H1 (cell line): ENCODE measurements at regions not wholly inside any gene's neighbourhood (a gene's known extent, or its start where the extent isn't known, plus 50 kb on each side); places are given as distances from the start of the nearest gene placed in this dataset.

Experiments used
- CTCF ChIA-PET: fragments of 300-600 bp; sonication (Branson Sonifier 250); formaldehyde crosslinking; loops from one replicate; lab custom pipeline; 2021; ENCODE audit not compliant: partially characterized antibody; lab: Charles Lee
- POLR2A ChIA-PET: fragments of 300-600 bp; sonication (Branson Sonifier 250); formaldehyde crosslinking; loops from one replicate; lab custom pipeline; 2021; ENCODE audit warnings: inconsistent platforms; ENCODE audit not compliant: partially characterized antibody; lab: Charles Lee
- DNase-seq, 2 experiments: peaks; one replicate each; pipeline versions ENCODE4 v3.0.0 to v3.0.0-alpha.2; 2010 to 2022; ENCODE audit warnings: low spot score in 2 of 2, low read depth in 1 of 2, mixed read lengths in 1 of 2
- FAIRE-seq: peaks from 2 replicates; lab custom pipeline; 2011; peaks lifted over from hg19 to GRCh38; lab: Jason Lieb, UNC
- H2AFZ ChIP-seq: 2 replicates; pipeline ENCODE4 v1.8.1; 2012; ENCODE audit warnings: low read length, inconsistent platforms
- H2AK5ac ChIP-seq: 2 replicates; pipeline ENCODE4 v1.6.1; 2013; ENCODE audit warnings: low read depth, low read length
- H2BK120ac ChIP-seq: replicated peaks from 2 replicates; pipeline ENCODE3; 2013; ENCODE audit warnings: low read depth, low read length, inconsistent platforms
- H2BK12ac ChIP-seq: 2 replicates; pipeline ENCODE4 v1.6.1; 2013; ENCODE audit warnings: low read depth, low read length
- H2BK15ac ChIP-seq: 2 replicates; pipeline ENCODE4 v1.6.1; 2013; ENCODE audit warnings: low read length
- H2BK20ac ChIP-seq: 2 replicates; pipeline ENCODE4 v1.6.1; 2013; ENCODE audit warnings: low read length
- H2BK5ac ChIP-seq: 2 replicates; pipeline ENCODE4 v1.6.1; 2013; ENCODE audit warnings: low read depth, low read length
- H3K14ac ChIP-seq: 2 replicates; pipeline ENCODE4 v1.6.1; 2013; ENCODE audit warnings: inconsistent platforms; ENCODE audit not compliant: insufficient read length
- H3K18ac ChIP-seq: 2 replicates; pipeline ENCODE4 v1.6.1; 2013; ENCODE audit warnings: low read length; ENCODE audit errors: extremely low read depth
- H3K23ac ChIP-seq: 2 replicates; pipeline ENCODE4 v1.6.1; 2013; ENCODE audit warnings: inconsistent platforms; ENCODE audit not compliant: insufficient read length
- H3K23me2 ChIP-seq: 2 replicates; pipeline ENCODE4 v1.6.1; 2013; ENCODE audit warnings: low read depth, low read length
- H3K27ac ChIP-seq: 2 replicates; pipeline ENCODE4 v1.6.1; 2011; ENCODE audit warnings: low read depth, low read length, inconsistent platforms
- H3K27me3 ChIP-seq, 4 experiments: replicated peaks in 1 of 4; 1 replicate in 1 of 4; 2 replicates in 3 of 4; pipeline versions ENCODE4 v1.6.1 to v1.8.1; 2011 to 2013; ENCODE audit warnings: low read length in 3 of 4, mild to moderate bottlenecking in 3 of 4, inconsistent platforms in 2 of 4, mixed read lengths in 2 of 4, moderate library complexity in 1 of 4; ENCODE audit not compliant: control insufficient read depth in 3 of 4, insufficient read depth in 3 of 4; ENCODE audit errors: extremely low read depth in 1 of 4
- H3K36me3 ChIP-seq, 4 experiments: 2 replicates each; pipeline versions ENCODE4 v1.6.1 to v1.8.1; 2011 to 2013; ENCODE audit warnings: mild to moderate bottlenecking in 4 of 4, low read length in 3 of 4, moderate library complexity in 2 of 4, control low read depth in 1 of 4, inconsistent platforms in 1 of 4; ENCODE audit not compliant: insufficient read depth in 4 of 4, control insufficient read depth in 2 of 4
- H3K4ac ChIP-seq: replicated peaks from 2 replicates; pipeline ENCODE3; 2013; ENCODE audit warnings: low read length, low read depth, mixed read lengths, inconsistent platforms; ENCODE audit not compliant: insufficient read length
- H3K4me1 ChIP-seq, 4 experiments: replicated peaks in 1 of 4; 1 replicate in 1 of 4; 2 replicates in 3 of 4; pipeline versions ENCODE4 v1.6.1 to v1.8.1; 2011 to 2013; ENCODE audit warnings: low read length in 3 of 4, inconsistent platforms in 2 of 4, mixed read lengths in 1 of 4; ENCODE audit not compliant: insufficient read depth in 4 of 4, control insufficient read depth in 3 of 4
- H3K4me2 ChIP-seq, 2 experiments: 2 replicates each; pipeline versions ENCODE4 v1.6.1 to v1.8.1; 2011 to 2013; ENCODE audit warnings: low read depth in 2 of 2, low read length in 2 of 2, control low read depth in 1 of 2, inconsistent platforms in 1 of 2, mild to moderate bottlenecking in 1 of 2; ENCODE audit not compliant: insufficient read depth in 1 of 2
- H3K4me3 ChIP-seq, 4 experiments: fragments of 200-600, 300-600 bp in 1 of 4; sonication (generic), shearing (Covaris generic), sonication (Bioruptor Twin) in 1 of 4; 2 replicates each; pipeline versions ENCODE4 v1.5.1 to v1.8.1; 2011 to 2016; ENCODE audit warnings: low read length in 4 of 4, low read depth in 3 of 4, control low read depth in 2 of 4, inconsistent platforms in 2 of 4, mild to moderate bottlenecking in 2 of 4, mixed read lengths in 1 of 4, moderate library complexity in 1 of 4; ENCODE audit not compliant: insufficient read depth in 2 of 4; ENCODE audit errors: extremely low read depth in 1 of 4
- H3K56ac ChIP-seq: replicated peaks from 2 replicates; pipeline ENCODE3; 2013; ENCODE audit warnings: low read depth, mild to moderate bottlenecking, mixed read lengths, low read length, inconsistent platforms; ENCODE audit not compliant: insufficient read length
- H3K79me1 ChIP-seq: 2 replicates; pipeline ENCODE4 v1.6.1; 2013; ENCODE audit warnings: low read depth, low read length, control low read depth
- H3K79me2 ChIP-seq, 2 experiments: 2 replicates each; pipeline versions ENCODE4 v1.6.1 to v1.8.1; 2012 to 2013; ENCODE audit warnings: low read length in 2 of 2, mild to moderate bottlenecking in 2 of 2, inconsistent platforms in 1 of 2; ENCODE audit not compliant: insufficient read depth in 2 of 2, control insufficient read depth in 1 of 2
- H3K9ac ChIP-seq, 4 experiments: replicated peaks in 1 of 4; 1 replicate in 1 of 4; 2 replicates in 3 of 4; pipeline versions ENCODE4 v1.6.1 to v1.8.1; 2011 to 2013; ENCODE audit warnings: low read depth in 3 of 4, low read length in 3 of 4, control low read depth in 2 of 4, mild to moderate bottlenecking in 2 of 4, moderate library complexity in 2 of 4, inconsistent platforms in 1 of 4; ENCODE audit errors: extremely low read depth in 1 of 4
- H3K9me3 ChIP-seq, 2 experiments: 2 replicates each; pipeline versions ENCODE4 v1.6.1 to v1.8.1; 2012 to 2013; ENCODE audit warnings: mild to moderate bottlenecking in 2 of 2, moderate library complexity in 2 of 2, control low read depth in 1 of 2, inconsistent platforms in 1 of 2, low read depth in 1 of 2, low read length in 1 of 2, mixed read lengths in 1 of 2; ENCODE audit not compliant: insufficient read depth in 2 of 2
- H4K20me1 ChIP-seq, 2 experiments: replicated peaks in 1 of 2; 2 replicates each; pipeline versions ENCODE3 to v1.8.1; 2011 to 2013; ENCODE audit warnings: inconsistent platforms in 2 of 2, low read length in 2 of 2, mild to moderate bottlenecking in 1 of 2; ENCODE audit not compliant: insufficient read depth in 2 of 2, control insufficient read depth in 1 of 2
- H4K5ac ChIP-seq: 2 replicates; pipeline ENCODE4 v1.6.1; 2013; ENCODE audit warnings: low read length, low read depth, mixed read lengths, inconsistent platforms; ENCODE audit not compliant: insufficient read length
- H4K8ac ChIP-seq: 2 replicates; pipeline ENCODE4 v1.8.0; 2013; ENCODE audit warnings: mild to moderate bottlenecking, moderate library complexity, low read length, inconsistent platforms; ENCODE audit not compliant: insufficient read depth; ENCODE audit errors: extremely low read depth
- H4K91ac ChIP-seq: replicated peaks from 2 replicates; pipeline ENCODE3; 2013; ENCODE audit warnings: low read length, mixed read lengths, inconsistent platforms; ENCODE audit not compliant: insufficient read length
- ASH2L ChIP-seq: fragments of 200-600, 300-600 bp; sonication (generic); IDR thresholded peaks from one replicate; pipeline ENCODE4 v1.7.1; 2017; ENCODE audit warnings: low read length
- ATF2 ChIP-seq: IDR thresholded peaks from 2 replicates; pipeline ENCODE4 v1.6.1; 2012; ENCODE audit warnings: low read length, inconsistent platforms
- CHD2 ChIP-seq: IDR thresholded peaks from 2 replicates; pipeline ENCODE4 v1.6.1; 2012; ENCODE audit warnings: low read length, improper control_type of control experiment
- EGR1 ChIP-seq: IDR thresholded peaks from 2 replicates; pipeline ENCODE4 v1.6.1; 2011; ENCODE audit warnings: low read depth, low read length, borderline replicate concordance
- MAX ChIP-seq: IDR thresholded peaks from 2 replicates; pipeline ENCODE4 v1.6.1; 2012; ENCODE audit warnings: inconsistent platforms
- NANOG ChIP-seq: IDR thresholded peaks from 2 replicates; pipeline ENCODE4 v1.6.1; 2011; ENCODE audit warnings: low read length, low read depth, mild to moderate bottlenecking, inconsistent platforms; ENCODE audit not compliant: insufficient read depth, poor library complexity, severe bottlenecking
- POLR2AphosphoS5 ChIP-seq: IDR thresholded peaks from 2 replicates; pipeline ENCODE4 v1.6.1; 2011; ENCODE audit warnings: low read depth, low read length
- SAP30 ChIP-seq: fragments of 300-600 bp; sonication (generic); IDR thresholded peaks from 2 replicates; pipeline ENCODE4 v1.7.1; 2012; ENCODE audit warnings: low read length, moderate library complexity, mild to moderate bottlenecking, inconsistent platforms; ENCODE audit not compliant: insufficient read depth, insufficient replicate concordance
- SP1 ChIP-seq: IDR thresholded peaks from 2 replicates; pipeline ENCODE4 v1.6.1; 2011; ENCODE audit warnings: low read depth, low read length
- TAF1 ChIP-seq: IDR thresholded peaks from 2 replicates; pipeline ENCODE4 v1.6.1; 2011; ENCODE audit warnings: mild to moderate bottlenecking, low read depth, low read length
- WGBS, 2 experiments: shearing (Covaris generic) in 1 of 2; methylation state at CpG; one replicate each; pipeline versions ENCODE4 v1.1.6 to v1.1.7; 2013 to 2015; ENCODE audit warnings: low lambda C conversion rate in 2 of 2, mixed read lengths in 2 of 2, inconsistent platforms in 1 of 2, low coverage in 1 of 2, missing lambda C conversion rate in 1 of 2; ENCODE audit not compliant: insufficient replicate concordance in 2 of 2, insufficient coverage in 1 of 2, insufficient read length in 1 of 2; ENCODE audit errors: extremely low coverage in 1 of 2, missing lambda C conversion rate in 1 of 2; 5-methylcytosine and 5-hydroxymethylcytosine counted together

GRCh38 chr5:68456756-68457217 lies 241.2 kb downstream of the PIK3R1 start:
- FAIRE-seq (no peak), DNase-seq (no peak)
- Histone ChIP-seq H3K23ac (no peak overlapping the region), H3K56ac (no peak overlapping the region), H3K79me2 (no peaks in the 10 kb centered on the region), H3K4me1 (peaks cover 0 to 6% (median 3%) of the 10 kb centered on the region in 4 experiments; a peak in 2 of 7 replicates), H3K4me3 (no peak overlapping the region), H3K9me3 (no peaks in the 10 kb centered on the region; a peak in 2 of 4 replicates), H2BK12ac (no peak overlapping the region), H3K27ac (no peak overlapping the region; the same call in 1 of the 2 replicates), H3K36me3 (no peaks in the 10 kb centered on the region), H4K91ac (no peak overlapping the region), H3K4ac (no peak overlapping the region), H3K27me3 (no peaks in the 10 kb centered on the region), H2BK5ac (no peak overlapping the region), H2BK120ac (no peak overlapping the region), H4K5ac (no peak overlapping the region), H2BK15ac (no peak overlapping the region), H3K14ac (no peak overlapping the region), H2AK5ac (no peak overlapping the region), H3K23me2 (no peaks in the 10 kb centered on the region), H2BK20ac (no peak overlapping the region), H3K79me1 (no peaks in the 10 kb centered on the region), H2AFZ (no peak overlapping the region), H4K20me1 (no peaks in the 10 kb centered on the region), H3K18ac (no peak overlapping the region), H3K4me2 (no peak overlapping the region), H3K9ac (no peak overlapping the region), H4K8ac (no peak overlapping the region)
- TF ChIP-seq EGR1 (no peak), CHD2 (no peak), ASH2L (no peak), MAX (no peak), POLR2AphosphoS5 (no peak), SAP30 (no peak), NANOG (no peak), ATF2 (no peak), SP1 (no peak), TAF1 (no peak)
- 82% methylated on average over 4 of the region's 4 CpGs; no CpG with 5 or more reads in 1 of the 2 experiments for WGBS, 2 experiments
- ChIA-PET CTCF (interaction anchor here (1.0 kb wide), 1 partner anchor 14 kb away, joined by 3 read pairs; no protein-coding TSS in a partner anchor), POLR2A (interaction anchor here (0.6 kb wide), 1 partner anchor 46 kb away, joined by 3 read pairs; no protein-coding TSS in a partner anchor)
